Ovary (tissue), 7 donors: ENCODE measurements at regions not wholly inside any gene's neighbourhood (a gene's known extent, or its start where the extent isn't known, plus 50 kb on each side); places are given as distances from the start of the nearest gene placed in this dataset.

Experiments
- DNase-seq, 5 donors: peaks; one replicate each; pipeline ENCODE4 v3.0.0-alpha.2; 2019 to 2020
- H3K27ac ChIP-seq, 2 donors: fragments of 200-600 bp; one replicate each; pipeline versions ENCODE4 v1.5.1 to v1.8.0; 2019 to 2022
- H3K27me3 ChIP-seq: fragments of 200-600 bp; one replicate; pipeline ENCODE4 v1.8.0; 2022
- H3K36me3 ChIP-seq: fragments of 200-600 bp; sonication (generic); one replicate; pipeline ENCODE4 v1.5.1; 2019
- H3K4me1 ChIP-seq: one replicate; pipeline ENCODE4 v1.8.1; 2013; ENCODE audit warnings: mild to moderate bottlenecking, moderate library complexity; ENCODE audit not compliant: insufficient read depth
- H3K4me3 ChIP-seq: fragments of 200-600 bp; sonication (generic); one replicate; pipeline ENCODE4 v1.5.1; 2017
- H3K9me3 ChIP-seq, 2 donors: fragments of 200-600 bp in 1 of 2; sonication (generic) in 1 of 2; one replicate each; pipeline versions ENCODE4 v1.5.1 to v1.8.1; 2013 to 2019; ENCODE audit warnings: mild to moderate bottlenecking in 1 of 2, moderate library complexity in 1 of 2
- CTCF ChIP-seq, 3 donors: fragments of 450-650 bp in 2 of 3; fragments of 200-600 bp in 1 of 3; IDR thresholded peaks; one replicate each; pipeline versions ENCODE4 v1.5.1 to v1.8.0; 2016 to 2022; ENCODE audit warnings: antibody characterized with exemption in 3 of 3, mild to moderate bottlenecking in 1 of 3
- EP300 ChIP-seq: sonication (generic); formaldehyde crosslinking; IDR thresholded peaks from one replicate; pipeline ENCODE4 v1.6.1; 2017; ENCODE audit warnings: antibody characterized with exemption
- POLR2A ChIP-seq: fragments of 450-650 bp; IDR thresholded peaks from one replicate; pipeline ENCODE4 v1.6.1; 2017; ENCODE audit warnings: antibody characterized with exemption, mild to moderate bottlenecking, moderate library complexity
- WGBS, 3 donors: extraction: QIAGEN DNeasy Blood & Tissue Kit in 1 of 3; methylation state at CpG; one replicate each; pipeline versions ENCODE4 v1.1.5 to v1.1.7; 2013 to 2017; 5-methylcytosine and 5-hydroxymethylcytosine counted together
- intact Hi-C, 4 donors: fragments of 100-400 bp; cut with DNase I; formaldehyde crosslinking; loops; one replicate each; pipeline versions ENCODE4 v1.11.0 to v1.15.1; 2022 to 2023
- donor health status: DM: no; HTN: no; CAD: no; lungs with moderate emphysema.
- donor health status: DM: no; HTN: no; CAD: no.
- donor health status: Bipolar disorder and iron deficiency.
- donor health status: DM: no; HTN: no; CAD: no.
- donor health status: DM: yes; HTN: yes; CAD: no.

- intact Hi-C loops, result no loop called here
- Histone ChIP-seq H3K27ac (no peak overlapping the region), H3K36me3 (no peaks in the 10 kb centered on the region), H3K9me3 (no peaks in the 10 kb centered on the region), H3K4me1 (no peaks in the 10 kb centered on the region), H3K4me3 (no peak overlapping the region), H3K27me3 (no peaks in the 10 kb centered on the region)
- TF ChIP-seq CTCF (IDR thresholded peaks at IDR 0.05), result no peak
- WGBS, 3 donors, result 77 to 87% (median 84%) methylated on average over 3 of the region's 3 CpGs
- DNase-seq, result no peak
Observed at GRCh38 chr9:100661668-100662067, 83.8 kb downstream of the CAVIN4 start.

GRCh38 chr9:100662122-100662521 lies 84.2 kb downstream of the CAVIN4 start:
- no peaks in the 10 kb centered on the region for H3K27me3 ChIP-seq
- no peak for DNase-seq
- no peak overlapping the region for H3K4me3 ChIP-seq
- TF ChIP-seq CTCF (IDR thresholded peaks at IDR 0.05) (no peak), POLR2A (no peak), EP300 (no peak)
- no peaks in the 10 kb centered on the region for H3K9me3 ChIP-seq
- 6 to 8% (median 7%) methylated on average over 1 of the region's 1 CpG for WGBS, 3 donors
- H3K36me3 ChIP-seq, result no peaks in the 10 kb centered on the region
- intact Hi-C loops, result no loop called here
- no peak overlapping the region for H3K27ac ChIP-seq
- H3K4me1 ChIP-seq, result no peaks in the 10 kb centered on the region

GRCh38 chr9:100667448-100667847 lies 89.6 kb downstream of the CAVIN4 start:
- no peak overlapping the region for H3K27ac ChIP-seq
- H3K9me3 ChIP-seq, result no peaks in the 10 kb centered on the region
- intact Hi-C loops, result loop anchor here in 1 of 4 donors (5.0 kb wide), 1 partner anchor 175 kb away; no protein-coding TSS in a partner anchor
- H3K27me3 ChIP-seq, result no peaks in the 10 kb centered on the region
- H3K4me3 ChIP-seq, result no peak overlapping the region
- no peak for DNase-seq
- H3K36me3 ChIP-seq, result no peaks in the 10 kb centered on the region
- no peak for TF ChIP-seq EP300
- TF ChIP-seq POLR2A, result no peak
- TF ChIP-seq CTCF (IDR thresholded peaks at IDR 0.05), result no peak
- 76 to 79% (median 78%) methylated on average over 5 of the region's 5 CpGs for WGBS, 3 donors
- peaks cover 3% of the 10 kb centered on the region for H3K4me1 ChIP-seq

GRCh38 chr9:100668024-100668423 lies 90.1 kb downstream of the CAVIN4 start:
- H3K9me3 ChIP-seq, result no peaks in the 10 kb centered on the region
- no peaks in the 10 kb centered on the region for H3K27me3 ChIP-seq
- intact Hi-C loops, result loop anchor here in 1 of 4 donors (5.0 kb wide), 1 partner anchor 174 kb away; no protein-coding TSS in a partner anchor
- peaks cover 3% of the 10 kb centered on the region for H3K4me1 ChIP-seq
- H3K27ac ChIP-seq, result no peak overlapping the region
- WGBS, 3 donors, result 73 to 82% (median 77%) methylated on average over 6 of the region's 6 CpGs
- H3K4me3 ChIP-seq, result no peak overlapping the region
- no peaks in the 10 kb centered on the region for H3K36me3 ChIP-seq
- DNase-seq, result no peak
- TF ChIP-seq POLR2A, result no peak

- Histone ChIP-seq H3K4me3 (no peak overlapping the region), H3K36me3 (no peaks in the 10 kb centered on the region), H3K27ac (no peak overlapping the region), H3K9me3 (no peaks in the 10 kb centered on the region), H3K4me1 (peaks cover 3% of the 10 kb centered on the region), H3K27me3 (no peaks in the 10 kb centered on the region)
- intact Hi-C loops, result loop anchor here in 1 of 4 donors (5.0 kb wide), 1 partner anchor 172 kb away; no protein-coding TSS in a partner anchor
- WGBS, 3 donors, result 68% methylated on average over 8 of the region's 8 CpGs
- no peak for TF ChIP-seq POLR2A
- no peak for TF ChIP-seq EP300
- TF ChIP-seq CTCF (IDR thresholded peaks at IDR 0.05), result no peak
- DNase-seq, result no peak
Observed at GRCh38 chr9:100669968-100670367, 92.1 kb downstream of the CAVIN4 start.
